ENCODE measurements at regions not wholly inside any gene's neighbourhood (a gene's known extent, or its start where the extent isn't known, plus 50 kb on each side); places are given as distances from the start of the nearest gene placed in this dataset.

GRCh38 chr12:73991138-73991537 lies 546.5 kb upstream of the ATXN7L3B start:
- no peak for TF ChIP-seq TAF1 (conservative IDR thresholded peaks at IDR 0.05)
- no peak for TF ChIP-seq RXRA (IDR thresholded peaks at IDR 0.05)
- TF ChIP-seq, protein P1, sequence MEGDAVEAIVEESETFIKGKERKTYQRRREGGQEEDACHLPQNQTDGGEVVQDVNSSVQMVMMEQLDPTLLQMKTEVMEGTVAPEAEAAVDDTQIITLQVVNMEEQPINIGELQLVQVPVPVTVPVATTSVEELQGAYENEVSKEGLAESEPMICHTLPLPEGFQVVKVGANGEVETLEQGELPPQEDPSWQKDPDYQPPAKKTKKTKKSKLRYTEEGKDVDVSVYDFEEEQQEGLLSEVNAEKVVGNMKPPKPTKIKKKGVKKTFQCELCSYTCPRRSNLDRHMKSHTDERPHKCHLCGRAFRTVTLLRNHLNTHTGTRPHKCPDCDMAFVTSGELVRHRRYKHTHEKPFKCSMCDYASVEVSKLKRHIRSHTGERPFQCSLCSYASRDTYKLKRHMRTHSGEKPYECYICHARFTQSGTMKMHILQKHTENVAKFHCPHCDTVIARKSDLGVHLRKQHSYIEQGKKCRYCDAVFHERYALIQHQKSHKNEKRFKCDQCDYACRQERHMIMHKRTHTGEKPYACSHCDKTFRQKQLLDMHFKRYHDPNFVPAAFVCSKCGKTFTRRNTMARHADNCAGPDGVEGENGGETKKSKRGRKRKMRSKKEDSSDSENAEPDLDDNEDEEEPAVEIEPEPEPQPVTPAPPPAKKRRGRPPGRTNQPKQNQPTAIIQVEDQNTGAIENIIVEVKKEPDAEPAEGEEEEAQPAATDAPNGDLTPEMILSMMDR (IDR thresholded peaks at IDR 0.05; ENCODE audit: low read depth, low read length, missing input control): no peak
- no peak for TF ChIP-seq JUND (IDR thresholded peaks at IDR 0.05)
- TF ChIP-seq REST (IDR thresholded peaks at IDR 0.05): no peak
- TF ChIP-seq, protein P2, sequence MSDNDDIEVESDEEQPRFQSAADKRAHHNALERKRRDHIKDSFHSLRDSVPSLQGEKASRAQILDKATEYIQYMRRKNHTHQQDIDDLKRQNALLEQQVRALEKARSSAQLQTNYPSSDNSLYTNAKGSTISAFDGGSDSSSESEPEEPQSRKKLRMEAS (IDR thresholded peaks at IDR 0.05): no peak
